GM21515 (cell line): ENCODE measurements at regions not wholly inside any gene's neighbourhood (a gene's known extent, or its start where the extent isn't known, plus 50 kb on each side); places are given as distances from the start of the nearest gene placed in this dataset.
"Not testable (repeated sequence)": the region's sequence is repeated elsewhere in the genome, so short reads cannot be mapped to it uniquely, and the experiment has no call there.

Source experiments
- ATAC-seq: cut with Tn5 transposase; IDR thresholded peaks from one replicate; pipeline ENCODE4 v1.9.1; 2021; ENCODE audit not compliant: unreplicated experiment

GRCh38 chr6:69489970-69490369, 306.8 kb downstream of the LMBRD1 start:
- no peak for ATAC-seq

- ATAC-seq = no peak
Observed at GRCh38 chr6:69487688-69488087, 309.1 kb downstream of the LMBRD1 start.

GRCh38 chr6:69466979-69467570, 329.7 kb downstream of the LMBRD1 start:
- no peak for ATAC-seq

- ATAC-seq = no peak
Observed at GRCh38 chr6:69465866-69466265, 330.9 kb downstream of the LMBRD1 start.

- no peak for ATAC-seq
Observed at GRCh38 chr6:69456086-69456485, 340.7 kb downstream of the LMBRD1 start.

- ATAC-seq = not testable (repeated sequence)
Observed at GRCh38 chr6:69454619-69455018, 342.2 kb downstream of the LMBRD1 start.

GRCh38 chr6:69450493-69450892, 346.3 kb downstream of the LMBRD1 start:
- ATAC-seq = not testable (repeated sequence)

GRCh38 chr6:69449887-69450286, 346.9 kb downstream of the LMBRD1 start:
- ATAC-seq = no peak
